ENCODE measurements at regions not wholly inside any gene's neighbourhood (a gene's known extent, or its start where the extent isn't known, plus 50 kb on each side); places are given as distances from the start of the nearest gene placed in this dataset.

- TF ChIP-seq POLR2AphosphoS5 (IDR thresholded peaks at IDR 0.05) (no peak), CTCF (IDR thresholded peaks at IDR 0.05) (no peak)
Observed at GRCh38 chr10:93182790-93183189, 109.1 kb downstream of the CYP26A1 start.

Data from breast epithelium (tissue), 3 donors.